HG03457 (cell line): ENCODE measurements at regions not wholly inside any gene's neighbourhood (a gene's known extent, or its start where the extent isn't known, plus 50 kb on each side); places are given as distances from the start of the nearest gene placed in this dataset.

Experiments used
- ATAC-seq: cut with Tn5 transposase; IDR thresholded peaks from one replicate; pipeline ENCODE4 v1.9.1; 2021; ENCODE audit warnings: moderate number of reproducible peaks; ENCODE audit not compliant: unreplicated experiment

GRCh38 chr3:94564247-94564646 lies 501.4 kb downstream of the NSUN3 start:
- ATAC-seq, result no peak

GRCh38 chr3:94568041-94568440 lies 505.2 kb downstream of the NSUN3 start:
- ATAC-seq, result no peak

- ATAC-seq, result no peak
Measured at GRCh38 chr3:94573337-94573736, 510.5 kb downstream of the NSUN3 start.

GRCh38 chr3:94587291-94587690 lies 524.4 kb downstream of the NSUN3 start:
- ATAC-seq, result no peak

GRCh38 chr3:94593526-94594150 lies 530.8 kb downstream of the NSUN3 start:
- no peak for ATAC-seq

- ATAC-seq, result no peak
Measured at GRCh38 chr3:94596141-94596540, 533.3 kb downstream of the NSUN3 start.

- ATAC-seq, result no peak
Measured at GRCh38 chr3:94596887-94597566, 534.2 kb downstream of the NSUN3 start.

- ATAC-seq, result no peak
Measured at GRCh38 chr3:94607778-94608177, 544.9 kb downstream of the NSUN3 start.

GRCh38 chr3:94609908-94610307 lies 547.0 kb downstream of the NSUN3 start:
- ATAC-seq, result no peak

GRCh38 chr3:94611596-94611995 lies 548.7 kb downstream of the NSUN3 start:
- no peak for ATAC-seq

- no peak for ATAC-seq
Measured at GRCh38 chr3:94612631-94613030, 549.8 kb downstream of the NSUN3 start.

- ATAC-seq, result no peak
Measured at GRCh38 chr3:94614192-94614591, 551.3 kb downstream of the NSUN3 start.

GRCh38 chr3:94615275-94616065 lies 552.6 kb downstream of the NSUN3 start:
- no peak for ATAC-seq

- ATAC-seq, result no peak
Measured at GRCh38 chr3:94616833-94617232, 554.0 kb downstream of the NSUN3 start.

GRCh38 chr3:94617312-94617711 lies 554.5 kb downstream of the NSUN3 start:
- ATAC-seq, result no peak

GRCh38 chr3:94619643-94620042 lies 556.8 kb downstream of the NSUN3 start:
- ATAC-seq, result no peak

- ATAC-seq, result no peak
Measured at GRCh38 chr3:94626573-94626972, 563.7 kb downstream of the NSUN3 start.

- ATAC-seq, result no peak
Measured at GRCh38 chr3:94627689-94628088, 564.8 kb downstream of the NSUN3 start.

- no peak for ATAC-seq
Measured at GRCh38 chr3:94643400-94643799, 580.5 kb downstream of the NSUN3 start.

GRCh38 chr3:94645790-94646189 lies 582.9 kb downstream of the NSUN3 start:
- no peak for ATAC-seq

- ATAC-seq, result no peak
Measured at GRCh38 chr3:94647131-94647530, 584.3 kb downstream of the NSUN3 start.
